Suprapubic skin (tissue), 3 donors: ENCODE measurements at regions not wholly inside any gene's neighbourhood (a gene's known extent, or its start where the extent isn't known, plus 50 kb on each side); places are given as distances from the start of the nearest gene placed in this dataset.

Experiments
- EP300 ChIP-seq: sonication (generic); formaldehyde crosslinking; IDR thresholded peaks from one replicate; pipeline ENCODE4 v1.6.1; 2017; ENCODE audit warnings: antibody characterized with exemption
- POLR2A ChIP-seq, 2 donors: fragments of 450-650 bp; IDR thresholded peaks; one replicate each; pipeline ENCODE4 v1.6.1; 2017; ENCODE audit warnings: antibody characterized with exemption in 2 of 2, mild to moderate bottlenecking in 2 of 2, moderate library complexity in 2 of 2
- TF ChIP-seq, protein P1 (sequence below), 2 donors: fragments of 200-600 bp in 1 of 2; fragments of 450-650 bp in 1 of 2; sonication (generic) in 1 of 2; IDR thresholded peaks; one replicate each; pipeline ENCODE4 v1.5.1; 2016 to 2019; ENCODE audit warnings: antibody characterized with exemption in 2 of 2, mild to moderate bottlenecking in 1 of 2, moderate library complexity in 1 of 2

- TF ChIP-seq POLR2A (IDR thresholded peaks at IDR 0.05): no peak
- TF ChIP-seq, protein P1, sequence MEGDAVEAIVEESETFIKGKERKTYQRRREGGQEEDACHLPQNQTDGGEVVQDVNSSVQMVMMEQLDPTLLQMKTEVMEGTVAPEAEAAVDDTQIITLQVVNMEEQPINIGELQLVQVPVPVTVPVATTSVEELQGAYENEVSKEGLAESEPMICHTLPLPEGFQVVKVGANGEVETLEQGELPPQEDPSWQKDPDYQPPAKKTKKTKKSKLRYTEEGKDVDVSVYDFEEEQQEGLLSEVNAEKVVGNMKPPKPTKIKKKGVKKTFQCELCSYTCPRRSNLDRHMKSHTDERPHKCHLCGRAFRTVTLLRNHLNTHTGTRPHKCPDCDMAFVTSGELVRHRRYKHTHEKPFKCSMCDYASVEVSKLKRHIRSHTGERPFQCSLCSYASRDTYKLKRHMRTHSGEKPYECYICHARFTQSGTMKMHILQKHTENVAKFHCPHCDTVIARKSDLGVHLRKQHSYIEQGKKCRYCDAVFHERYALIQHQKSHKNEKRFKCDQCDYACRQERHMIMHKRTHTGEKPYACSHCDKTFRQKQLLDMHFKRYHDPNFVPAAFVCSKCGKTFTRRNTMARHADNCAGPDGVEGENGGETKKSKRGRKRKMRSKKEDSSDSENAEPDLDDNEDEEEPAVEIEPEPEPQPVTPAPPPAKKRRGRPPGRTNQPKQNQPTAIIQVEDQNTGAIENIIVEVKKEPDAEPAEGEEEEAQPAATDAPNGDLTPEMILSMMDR (IDR thresholded peaks at IDR 0.05): no peak
- no peak for TF ChIP-seq EP300
These were observed 314.1 kb downstream of the PRELID2 start for GRCh38 chr5:145521066-145521465.
